ENCODE measurements at regions not wholly inside any gene's neighbourhood (a gene's known extent, or its start where the extent isn't known, plus 50 kb on each side); places are given as distances from the start of the nearest gene placed in this dataset.

DNA sequence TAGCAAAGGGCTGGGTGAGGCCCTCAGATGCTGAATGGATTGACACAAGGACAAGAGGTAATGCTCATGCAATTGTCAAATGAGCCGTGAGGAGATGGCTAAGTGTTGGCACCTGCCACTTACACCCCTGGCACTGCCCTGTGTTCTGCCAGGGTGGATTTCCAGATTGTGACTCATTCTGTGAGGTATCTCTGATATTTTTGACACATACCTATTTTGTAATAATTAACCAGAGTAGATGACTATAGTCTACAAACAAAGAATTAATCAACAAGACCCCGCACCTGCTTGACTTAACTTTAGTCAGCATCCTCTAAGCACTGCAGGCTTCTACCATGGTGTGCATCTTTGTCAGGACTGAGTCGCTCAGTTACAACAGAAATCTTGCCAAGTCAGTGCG, 200.8 kb downstream of the DIRAS2 start:
- no peak for DNase-seq (ENCODE audit: low read depth)
- TF ChIP-seq, protein P1, sequence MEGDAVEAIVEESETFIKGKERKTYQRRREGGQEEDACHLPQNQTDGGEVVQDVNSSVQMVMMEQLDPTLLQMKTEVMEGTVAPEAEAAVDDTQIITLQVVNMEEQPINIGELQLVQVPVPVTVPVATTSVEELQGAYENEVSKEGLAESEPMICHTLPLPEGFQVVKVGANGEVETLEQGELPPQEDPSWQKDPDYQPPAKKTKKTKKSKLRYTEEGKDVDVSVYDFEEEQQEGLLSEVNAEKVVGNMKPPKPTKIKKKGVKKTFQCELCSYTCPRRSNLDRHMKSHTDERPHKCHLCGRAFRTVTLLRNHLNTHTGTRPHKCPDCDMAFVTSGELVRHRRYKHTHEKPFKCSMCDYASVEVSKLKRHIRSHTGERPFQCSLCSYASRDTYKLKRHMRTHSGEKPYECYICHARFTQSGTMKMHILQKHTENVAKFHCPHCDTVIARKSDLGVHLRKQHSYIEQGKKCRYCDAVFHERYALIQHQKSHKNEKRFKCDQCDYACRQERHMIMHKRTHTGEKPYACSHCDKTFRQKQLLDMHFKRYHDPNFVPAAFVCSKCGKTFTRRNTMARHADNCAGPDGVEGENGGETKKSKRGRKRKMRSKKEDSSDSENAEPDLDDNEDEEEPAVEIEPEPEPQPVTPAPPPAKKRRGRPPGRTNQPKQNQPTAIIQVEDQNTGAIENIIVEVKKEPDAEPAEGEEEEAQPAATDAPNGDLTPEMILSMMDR (IDR thresholded peaks at IDR 0.05; ENCODE audit: control insufficient read depth, extremely low read depth, insufficient read depth), result no peak
- no peak overlapping the region for H3K4me3 ChIP-seq (ENCODE audit: low read depth, low read length)

GRCh38 chr9:90442723-90443122, 199.9 kb downstream of the DIRAS2 start:
- TF ChIP-seq, protein P1 (IDR thresholded peaks at IDR 0.05; ENCODE audit: control insufficient read depth, extremely low read depth, insufficient read depth), result no peak
- no peak overlapping the region for H3K4me3 ChIP-seq (ENCODE audit: low read depth, low read length)
- no peak for DNase-seq (ENCODE audit: low read depth)

DNA sequence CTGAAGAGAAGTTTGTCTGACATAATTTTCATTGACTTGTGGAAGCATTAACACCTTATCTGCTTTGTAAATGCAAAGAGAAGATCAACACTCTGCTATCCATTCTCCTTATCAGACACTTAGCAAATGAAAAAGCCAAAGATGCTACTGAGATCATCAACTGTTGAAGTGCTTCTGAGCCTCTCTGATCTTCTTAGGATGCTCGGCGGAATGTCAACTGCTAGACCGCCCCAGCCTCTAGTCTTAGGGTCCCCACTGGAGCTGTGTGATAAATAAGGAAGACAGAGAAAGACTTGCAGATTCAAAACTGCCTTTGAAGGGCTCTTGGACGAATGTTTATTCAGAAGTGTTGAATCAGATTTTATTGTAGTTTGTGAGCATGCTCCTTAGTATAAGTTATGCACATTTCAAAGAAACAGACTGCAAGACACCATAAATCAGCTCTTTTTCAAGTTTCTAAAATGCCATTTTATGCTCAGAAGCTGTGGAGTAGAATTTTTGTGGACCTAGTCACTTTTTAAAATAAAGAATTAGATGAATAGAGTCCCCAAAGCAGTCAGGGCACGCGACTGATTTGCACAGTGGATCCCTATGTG, 197.9 kb downstream of the DIRAS2 start:
- no peak for DNase-seq (ENCODE audit: low read depth)
- TF ChIP-seq, protein P1 (IDR thresholded peaks at IDR 0.05; ENCODE audit: control insufficient read depth, extremely low read depth, insufficient read depth), result no peak
- no peak overlapping the region for H3K4me3 ChIP-seq (ENCODE audit: low read depth, low read length)

DNA sequence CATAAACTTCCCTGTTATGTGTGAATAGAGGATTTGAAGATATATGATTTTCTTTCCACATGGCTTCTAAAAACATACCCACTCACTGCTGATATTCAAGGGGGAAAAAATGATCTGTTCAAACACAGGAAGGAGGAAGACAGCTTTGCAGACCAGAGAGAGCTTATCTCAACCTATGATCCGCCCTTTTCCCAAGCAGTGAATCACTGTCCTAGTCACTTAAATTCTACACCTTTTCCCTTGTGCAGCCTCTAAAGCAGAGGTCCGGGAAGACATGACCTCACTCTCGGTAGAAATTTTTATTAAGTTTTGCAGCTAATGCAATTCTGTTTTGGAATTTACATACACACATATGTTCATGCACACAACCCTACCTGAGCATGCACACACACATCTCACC, 197.2 kb downstream of the DIRAS2 start:
- H3K4me3 ChIP-seq (ENCODE audit: low read depth, low read length), result no peak overlapping the region
- DNase-seq (ENCODE audit: low read depth), result no peak
- TF ChIP-seq, protein P1 (IDR thresholded peaks at IDR 0.05; ENCODE audit: control insufficient read depth, extremely low read depth, insufficient read depth), result no peak

DNA sequence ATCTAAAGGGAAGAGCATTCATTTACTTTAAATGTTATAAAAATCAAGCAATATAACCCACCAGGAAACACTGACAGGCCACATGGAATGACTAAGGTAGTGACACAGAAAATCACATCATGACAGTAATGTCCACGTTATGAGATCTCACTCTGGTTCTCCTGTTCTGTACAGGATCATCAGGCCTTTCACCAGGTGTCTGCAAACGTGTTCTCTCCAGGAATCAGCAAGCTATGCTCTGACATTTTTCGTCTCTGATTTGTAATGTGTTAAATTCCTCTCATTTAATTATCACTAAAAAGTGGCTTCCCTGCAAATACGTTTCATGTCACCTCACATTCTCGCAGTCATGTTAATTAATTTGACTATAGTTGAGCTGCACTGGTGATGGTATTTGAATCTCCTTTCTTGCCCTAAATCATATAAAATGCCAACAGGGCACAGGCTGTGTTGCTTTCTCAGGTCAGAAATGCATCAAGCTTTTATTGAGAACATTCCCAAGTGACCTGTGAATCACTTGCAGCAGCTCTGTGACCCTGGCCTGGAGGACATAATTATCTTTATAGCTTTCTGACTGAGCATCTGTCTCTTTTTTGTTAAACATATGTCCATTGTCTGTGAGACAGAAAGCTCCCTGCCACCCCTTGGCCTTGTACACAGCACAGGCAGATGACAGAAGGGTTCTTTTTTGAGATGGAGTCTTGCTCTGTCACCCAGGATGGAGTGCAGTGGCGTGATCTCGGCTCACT, 196.2 kb downstream of the DIRAS2 start:
- no peak for DNase-seq (ENCODE audit: low read depth)
- H3K4me3 ChIP-seq (ENCODE audit: low read depth, low read length), result no peak overlapping the region
- TF ChIP-seq, protein P1 (IDR thresholded peaks at IDR 0.05; ENCODE audit: control insufficient read depth, extremely low read depth, insufficient read depth), result no peak

GRCh38 chr9:90447773-90448172, 194.9 kb downstream of the DIRAS2 start:
- no peak overlapping the region for H3K4me3 ChIP-seq (ENCODE audit: low read depth, low read length)
- TF ChIP-seq, protein P1 (IDR thresholded peaks at IDR 0.05; ENCODE audit: control insufficient read depth, extremely low read depth, insufficient read depth), result no peak
- DNase-seq (ENCODE audit: low read depth), result no peak
